Body of pancreas (tissue), 4 donors: ENCODE measurements at regions not wholly inside any gene's neighbourhood (a gene's known extent, or its start where the extent isn't known, plus 50 kb on each side); places are given as distances from the start of the nearest gene placed in this dataset.
"Not testable (repeated sequence)": the region's sequence is repeated elsewhere in the genome, so short reads cannot be mapped to it uniquely, and the experiment has no call there.

Experiments
- ATAC-seq: fragments of 150-250 bp; one replicate; pipeline ENCODE4 v1.9.1; 2016
- DNase-seq, 4 donors: peaks; one replicate each; pipeline ENCODE4 v3.0.0-alpha.2; 2019
- H3K27ac ChIP-seq, 4 donors: fragments of 200-600 bp; sonication (generic); 1 replicate in 3 of 4; 2 replicates in 1 of 4; pipeline versions ENCODE4 v1.5.1 to v1.6.1; 2016 to 2019; ENCODE audit warnings: mild to moderate bottlenecking in 1 of 4, mixed read lengths in 1 of 4, moderate library complexity in 1 of 4
- H3K27me3 ChIP-seq, 2 donors: fragments of 200-600 bp; sonication (generic); one replicate each; pipeline ENCODE4 v1.6.0; 2016; ENCODE audit warnings: mild to moderate bottlenecking in 1 of 2
- H3K36me3 ChIP-seq, 2 donors: fragments of 200-600 bp; sonication (generic); replicated peaks in 1 of 2; 2 replicates each; pipeline ENCODE4 v1.5.1; 2016; ENCODE audit warnings: low read depth in 2 of 2; ENCODE audit not compliant: insufficient read depth in 1 of 2
- H3K4me1 ChIP-seq: fragments of 200-600 bp; sonication (generic); one replicate; pipeline ENCODE4 v1.6.0; 2016
- H3K4me3 ChIP-seq, 2 donors: fragments of 200-600 bp; sonication (generic); 1 replicate in 1 of 2; 2 replicates in 1 of 2; pipeline ENCODE4 v1.5.1; 2016 to 2019
- H3K9me3 ChIP-seq, 3 donors: fragments of 200-600 bp; sonication (generic); 1 replicate in 2 of 3; 2 replicates in 1 of 3; pipeline ENCODE4 v1.5.1; 2016
- CTCF ChIP-seq, 7 experiments: fragments of 450-650 bp in 4 of 7; fragments of 200-600 bp in 3 of 7; sonication (generic) in 3 of 7; IDR thresholded peaks; one replicate each; pipeline ENCODE4 v1.5.1; 2016 to 2019; ENCODE audit warnings: antibody characterized with exemption in 7 of 7
- POLR2A ChIP-seq, 3 donors: fragments of 450-650 bp; IDR thresholded peaks; one replicate each; pipeline ENCODE4 v1.6.1; 2016; ENCODE audit warnings: antibody characterized with exemption in 3 of 3, mild to moderate bottlenecking in 2 of 3
- WGBS, 2 donors: methylation state at CpG; one replicate each; pipeline ENCODE4 v1.1.5; 2017; 5-methylcytosine and 5-hydroxymethylcytosine counted together
- intact Hi-C: fragments of 100-400 bp; cut with DNase I; formaldehyde crosslinking; loops from one replicate; pipeline ENCODE4 v1.15.1; 2023

GRCh38 chr1:120357046-120357445 is 57.8 kb upstream of the NBPF8 start:
- WGBS, 2 donors: 73 to 80% methylated on average over 2 to 4 of the region's 4 CpGs
- ATAC-seq, intact Hi-C loops, H3K36me3 ChIP-seq, H3K27ac ChIP-seq, H3K27me3 ChIP-seq, H3K4me1 ChIP-seq, H3K9me3 ChIP-seq, H3K4me3 ChIP-seq: not testable (repeated sequence)
- DNase-seq: peak in 2 of 4 donors; percentile 7 to 11

GRCh38 chr1:120356170-120356569 is 58.7 kb upstream of the NBPF8 start:
- WGBS, 2 donors: 38% methylated on average over 3 of the region's 8 CpGs; no CpG with 5 or more reads in 1 of the 2 donors
- intact Hi-C loops, H3K4me1 ChIP-seq, H3K36me3 ChIP-seq, H3K27me3 ChIP-seq, H3K27ac ChIP-seq, ATAC-seq, H3K9me3 ChIP-seq, H3K4me3 ChIP-seq: not testable (repeated sequence)
- peak; percentile 36 to 57 (median 47) for DNase-seq
- TF ChIP-seq CTCF (IDR thresholded peaks at IDR 0.05): peak in 1 of 7 experiments; percentile 9

GRCh38 chr1:120354618-120355184 is 60.1 kb upstream of the NBPF8 start:
- H3K27ac ChIP-seq: peak overlapping the region in 3 of 4 donors; percentile 61 to 77 (median 69)
- H3K4me1 ChIP-seq, H3K27me3 ChIP-seq, intact Hi-C loops, H3K4me3 ChIP-seq, H3K9me3 ChIP-seq, H3K36me3 ChIP-seq: not testable (repeated sequence)
- peak in 2 of 3 donors; percentile 65 to 92 for TF ChIP-seq POLR2A (IDR thresholded peaks at IDR 0.05)
- peak; percentile 53 to 68 (median 60) for DNase-seq
- 5% methylated on average over 4 to 17 of the region's 30 CpGs for WGBS, 2 donors
- peak; percentile 98 for ATAC-seq

- intact Hi-C loops, H3K4me3 ChIP-seq, H3K4me1 ChIP-seq, H3K27me3 ChIP-seq, H3K36me3 ChIP-seq, ATAC-seq, H3K9me3 ChIP-seq: not testable (repeated sequence)
- peak overlapping the region in 3 of 4 donors; percentile 53 to 87 (median 72) for H3K27ac ChIP-seq
- 2% methylated on average over 7 to 14 of the region's 44 CpGs for WGBS, 2 donors
- DNase-seq: peak; percentile 7 to 24 (median 22)
Measured at GRCh38 chr1:120342231-120343073, 72.4 kb upstream of the NBPF8 start.

GRCh38 chr1:120341756-120342155 is 73.1 kb upstream of the NBPF8 start:
- Histone ChIP-seq H3K27ac (peak overlapping the region; percentile 45 to 87 (median 74)), H3K4me3 (peak overlapping the region; percentile 4 to 17)
- H3K9me3 ChIP-seq, ATAC-seq, H3K4me1 ChIP-seq, intact Hi-C loops, H3K27me3 ChIP-seq, H3K36me3 ChIP-seq: not testable (repeated sequence)
- DNase-seq: peak; percentile 18 to 50 (median 36)
- TF ChIP-seq POLR2A (IDR thresholded peaks at IDR 0.05): peak in 2 of 3 donors; percentile 58 to 71
- 0 to 2% methylated on average over 6 to 21 of the region's 24 CpGs for WGBS, 2 donors

GRCh38 chr1:120340838-120341751 is 73.7 kb upstream of the NBPF8 start:
- H3K9me3 ChIP-seq, ATAC-seq, intact Hi-C loops, H3K27me3 ChIP-seq, H3K4me1 ChIP-seq, H3K36me3 ChIP-seq: not testable (repeated sequence)
- peak overlapping the region; percentile 45 to 87 (median 74) for H3K27ac ChIP-seq
- peak overlapping the region; percentile 4 to 17 for H3K4me3 ChIP-seq
- DNase-seq: peak; percentile 23 to 45 (median 32)
- TF ChIP-seq POLR2A (IDR thresholded peaks at IDR 0.05): peak; percentile 8 to 55 (median 54)
- 0% methylated on average over 17 of the region's 78 CpGs; no CpG with 5 or more reads in 1 of the 2 donors for WGBS, 2 donors

- no CpG with 5 or more reads among the region's 2 CpGs for WGBS, 2 donors
- H3K36me3 ChIP-seq, H3K27ac ChIP-seq, H3K9me3 ChIP-seq, H3K4me1 ChIP-seq, intact Hi-C loops, DNase-seq, H3K27me3 ChIP-seq, H3K4me3 ChIP-seq, ATAC-seq: not testable (repeated sequence)
Measured at GRCh38 chr1:120315738-120316137, 99.1 kb upstream of the NBPF8 start.

GRCh38 chr1:120311930-120312329 is 102.9 kb upstream of the NBPF8 start:
- H3K27me3 ChIP-seq, H3K4me1 ChIP-seq, ATAC-seq, H3K4me3 ChIP-seq, intact Hi-C loops, H3K9me3 ChIP-seq, H3K36me3 ChIP-seq, H3K27ac ChIP-seq, DNase-seq: not testable (repeated sequence)
- no CpG with 5 or more reads among the region's 2 CpGs for WGBS, 2 donors

- ATAC-seq, H3K9me3 ChIP-seq, H3K36me3 ChIP-seq, H3K27me3 ChIP-seq, H3K27ac ChIP-seq, intact Hi-C loops, H3K4me1 ChIP-seq, H3K4me3 ChIP-seq, DNase-seq: not testable (repeated sequence)
- no CpG with 5 or more reads among the region's 1 CpG for WGBS, 2 donors
Measured at GRCh38 chr1:120308940-120309578, 105.8 kb upstream of the NBPF8 start.

GRCh38 chr1:120305046-120305445 is 109.8 kb upstream of the NBPF8 start:
- DNase-seq, H3K27ac ChIP-seq, H3K4me3 ChIP-seq, H3K9me3 ChIP-seq, H3K27me3 ChIP-seq, intact Hi-C loops, H3K36me3 ChIP-seq, H3K4me1 ChIP-seq: not testable (repeated sequence)
- no CpG with 5 or more reads among the region's 3 CpGs for WGBS, 2 donors
- ATAC-seq: peak; percentile 59
